ENCODE measurements at regions not wholly inside any gene's neighbourhood (a gene's known extent, or its start where the extent isn't known, plus 50 kb on each side); places are given as distances from the start of the nearest gene placed in this dataset.
A peak's percentile ranks its signal among the peaks of the same experiment; 100 is the strongest.

GRCh38 chr9:82206490-82206889 is 217.9 kb downstream of the SPATA31D1 start (continued):
- TF ChIP-seq ZNF274 (IDR thresholded peaks at IDR 0.05; ENCODE audit: low read length) (no peak), ZNF274 (tag by site-specific recombination; IDR thresholded peaks at IDR 0.05; ENCODE audit: borderline replicate concordance) (no peak)

- no peaks in the 10 kb centered on the region for H3K4me1 ChIP-seq (ENCODE audit: control insufficient read depth, insufficient read depth, low read length)
- no peak overlapping the region for H3K4me3 ChIP-seq (ENCODE audit: low read depth, low read length)
- H3K27ac ChIP-seq (ENCODE audit: extremely low read depth, low read depth, low read length), result no peak overlapping the region
- CTCF ChIA-PET, result no interaction called here
- TF ChIP-seq FEZF1 (tag by site-specific recombination; IDR thresholded peaks at IDR 0.05) (no peak), PRDM4 (tag by site-specific recombination; IDR thresholded peaks at IDR 0.05) (no peak), HOXD13 (CRISPR knock-in tag; IDR thresholded peaks at IDR 0.05; ENCODE audit: borderline replicate concordance) (no peak), PRDM6 (tag by site-specific recombination; IDR thresholded peaks at IDR 0.05) (no peak), OSR2 (tag by site-specific recombination; IDR thresholded peaks at IDR 0.05) (no peak), ZNF184 (tag by site-specific recombination; IDR thresholded peaks at IDR 0.05) (no peak), KLF10 (tag by site-specific recombination; IDR thresholded peaks at IDR 0.05) (no peak), ZBTB8A (tag by site-specific recombination; IDR thresholded peaks at IDR 0.05) (no peak), ZNF530 (tag by site-specific recombination; IDR thresholded peaks at IDR 0.05; ENCODE audit: low read depth) (no peak), ZNF658 (tag by site-specific recombination; IDR thresholded peaks at IDR 0.05) (no peak), IKZF3 (tag by site-specific recombination; IDR thresholded peaks at IDR 0.05) (no peak), ZNF670 (tag by site-specific recombination; IDR thresholded peaks at IDR 0.05; ENCODE audit: low read depth) (no peak)
- no peaks in the 10 kb centered on the region for H3K36me3 ChIP-seq (ENCODE audit: control insufficient read depth in 2 of 2, insufficient read depth in 1 of 2, low read length in 2 of 2)
- no peaks in the 10 kb centered on the region for H3K9me3 ChIP-seq (ENCODE audit: control insufficient read depth, insufficient read depth, low read depth, low read length)
- POLR2A ChIA-PET, result no interaction called here
Measured at GRCh38 chr9:82206946-82207345, 218.4 kb downstream of the SPATA31D1 start.

- no peak overlapping the region for H3K27ac ChIP-seq (ENCODE audit: extremely low read depth, low read depth, low read length)
- H3K4me1 ChIP-seq (ENCODE audit: control insufficient read depth, insufficient read depth, low read length), result no peaks in the 10 kb centered on the region
- H3K36me3 ChIP-seq (ENCODE audit: control insufficient read depth in 2 of 2, insufficient read depth in 1 of 2, low read length in 2 of 2), result no peaks in the 10 kb centered on the region
- ChIA-PET CTCF (no interaction called here), POLR2A (no interaction called here)
- H3K9me3 ChIP-seq (ENCODE audit: control insufficient read depth, insufficient read depth, low read depth, low read length), result no peaks in the 10 kb centered on the region
- TF ChIP-seq PBX3 (CRISPR knock-in tag; IDR thresholded peaks at IDR 0.05), result no peak
- peak; percentile 56 for TF ChIP-seq SETDB1 (IDR thresholded peaks at IDR 0.05; ENCODE audit: insufficient read length, low read length)
- no peak overlapping the region for H3K4me3 ChIP-seq (ENCODE audit: low read depth, low read length)
Measured at GRCh38 chr9:82208741-82209450, 220.3 kb downstream of the SPATA31D1 start.
